Erythroblast (primary cell): ENCODE measurements at regions not wholly inside any gene's neighbourhood (a gene's known extent, or its start where the extent isn't known, plus 50 kb on each side); places are given as distances from the start of the nearest gene placed in this dataset.

Experiments used
- GATA1 ChIP-seq: IDR thresholded peaks from 2 replicates; pipeline ENCODE4 v1.6.1; 2011; ENCODE audit warnings: low read depth, mild to moderate bottlenecking, control low read depth, low read length, moderate library complexity
- POLR2A ChIP-seq: IDR thresholded peaks from 2 replicates; pipeline ENCODE4 v1.6.1; 2011; ENCODE audit warnings: mild to moderate bottlenecking, low read length

GRCh38 chr6:122555561-122555960 lies 54.6 kb upstream of the PKIB start:
- TF ChIP-seq POLR2A (no peak), GATA1 (no peak)
